ENCODE measurements at regions not wholly inside any gene's neighbourhood (a gene's known extent, or its start where the extent isn't known, plus 50 kb on each side); places are given as distances from the start of the nearest gene placed in this dataset.

DNA sequence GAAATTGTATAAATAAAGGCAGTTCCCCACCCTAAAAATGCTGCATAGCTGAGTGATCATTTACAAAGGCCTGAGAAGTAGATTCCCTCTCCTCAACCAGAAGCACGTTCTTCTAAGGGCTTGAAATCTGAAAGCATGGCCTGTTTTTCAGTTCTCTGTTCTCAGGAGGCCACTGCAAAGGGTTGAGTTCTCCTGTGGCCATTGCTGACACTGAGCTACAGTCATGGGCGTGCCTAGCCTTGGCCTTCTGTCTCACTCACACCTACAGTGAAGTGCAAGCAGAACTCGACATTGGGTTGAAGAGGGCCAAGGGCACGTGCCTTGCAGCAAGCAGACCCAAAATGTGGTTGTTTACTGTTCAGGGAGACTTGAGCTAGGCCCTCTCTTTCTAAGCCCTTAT lies 276.6 kb upstream of the VLDLR start:
- DNase-seq (ENCODE audit: low read depth in 4 of 4, low spot score in 3 of 4), result no peak

DNA sequence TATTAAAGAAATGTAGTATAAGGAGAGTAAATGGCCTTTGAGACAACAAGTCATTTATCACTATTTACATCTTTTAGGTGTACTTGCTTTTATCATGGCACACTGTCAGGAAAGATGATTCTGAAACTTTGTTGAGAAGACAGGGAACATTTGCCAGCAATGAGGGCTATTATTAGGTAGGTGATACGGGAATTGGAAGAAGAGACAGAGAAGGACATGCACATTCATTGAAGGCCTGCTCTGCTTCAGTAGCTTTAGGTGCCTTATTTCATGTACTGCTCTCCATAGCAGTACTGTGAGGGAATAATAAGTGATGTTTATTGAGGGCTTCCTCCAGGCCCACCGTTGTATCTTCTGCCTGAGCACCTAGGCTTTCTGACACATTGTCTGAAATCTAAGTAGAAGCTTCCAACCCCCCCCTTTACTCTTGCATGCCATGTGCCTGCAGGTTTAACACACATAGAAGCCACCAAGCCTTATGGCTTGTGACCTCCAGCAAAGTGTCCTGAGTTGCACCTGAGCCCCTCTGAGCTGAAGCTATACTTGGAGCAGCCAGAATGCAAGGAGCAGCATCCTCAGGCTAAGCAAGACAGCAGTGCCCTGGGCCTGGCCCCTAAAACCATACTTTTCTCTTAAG lies 275.2 kb upstream of the VLDLR start:
- DNase-seq (ENCODE audit: low read depth in 4 of 4, low spot score in 3 of 4), result no peak

DNA sequence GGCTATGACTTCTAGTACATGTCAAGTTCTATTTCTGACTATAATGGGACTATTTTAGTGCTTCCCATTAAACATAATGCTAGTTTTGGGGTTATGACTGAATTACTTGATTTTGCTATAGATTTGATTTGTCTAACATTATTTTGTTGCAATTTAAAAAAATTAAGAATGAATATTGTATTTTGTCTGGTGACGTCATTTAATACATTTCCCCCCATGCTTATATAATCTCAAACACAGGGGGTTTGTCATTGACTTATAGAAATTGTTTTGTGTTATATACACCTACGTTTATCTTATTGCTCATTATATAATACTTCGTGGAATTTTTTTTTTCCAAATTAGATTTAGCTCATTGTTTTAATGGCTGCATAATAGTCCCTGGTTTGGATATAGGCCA lies 270.3 kb upstream of the VLDLR start:
- DNase-seq (ENCODE audit: low read depth in 4 of 4, low spot score in 3 of 4), result no peak

DNA sequence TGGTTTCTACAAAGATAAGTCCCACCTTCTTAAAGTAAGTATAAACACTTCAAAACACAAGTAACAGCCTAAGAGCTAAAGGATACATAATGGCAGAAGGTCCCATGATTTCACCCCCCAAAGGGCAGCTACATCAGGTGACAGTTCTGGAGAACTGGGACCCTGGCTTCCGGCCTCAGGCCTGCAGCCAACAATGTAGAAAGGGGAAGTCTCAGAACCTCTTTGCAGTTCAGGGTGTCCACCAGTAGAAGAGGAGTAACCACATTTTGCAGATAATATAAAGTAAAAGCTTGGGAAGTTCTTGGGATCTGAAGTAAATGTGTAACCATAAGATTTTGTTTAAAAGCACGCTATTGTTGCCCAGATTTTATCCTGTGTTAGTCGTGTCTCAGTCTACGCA lies 267.4 kb upstream of the VLDLR start:
- no peak for DNase-seq (ENCODE audit: low read depth in 4 of 4, low spot score in 3 of 4)

DNA sequence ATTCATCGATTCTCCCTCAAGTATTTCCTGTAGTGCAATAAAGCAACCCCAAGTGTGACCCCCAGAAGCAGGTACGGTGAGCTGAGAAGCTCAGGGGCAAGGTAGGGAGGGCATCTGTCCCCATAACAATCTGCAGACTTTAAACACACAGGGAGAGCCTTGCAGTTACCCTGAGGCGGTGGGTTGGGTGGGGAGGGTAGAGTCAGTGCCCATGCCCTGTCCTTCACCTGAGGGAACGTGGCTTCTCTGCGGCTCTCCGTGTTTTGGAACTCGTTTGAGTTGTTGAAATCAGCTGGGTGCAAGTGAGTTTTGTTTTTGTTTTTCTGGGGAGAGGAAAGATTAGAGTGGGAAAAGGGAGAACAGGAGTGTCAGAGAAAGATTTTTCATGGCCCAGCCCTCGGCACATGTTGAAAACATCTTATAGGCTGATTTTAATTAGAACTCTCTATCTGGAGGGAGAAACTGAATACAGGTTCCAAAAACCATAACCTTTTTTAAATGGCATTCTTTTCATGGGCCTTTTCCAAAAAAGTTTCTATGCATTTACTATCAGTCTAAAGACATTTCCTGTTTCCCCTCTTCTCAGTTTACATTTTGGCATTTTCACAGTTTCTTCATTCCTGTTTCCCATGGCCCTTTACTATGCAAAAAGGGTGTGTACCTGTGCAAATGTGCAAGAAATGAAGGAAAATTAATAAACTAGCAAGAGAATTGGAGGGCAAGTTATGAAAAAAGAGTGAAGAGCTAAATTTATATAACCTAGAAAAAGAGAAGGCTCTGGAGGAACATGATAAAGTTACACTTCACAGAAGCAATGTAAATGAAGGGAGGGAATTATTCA lies 266.5 kb upstream of the VLDLR start:
- DNase-seq (ENCODE audit: low read depth in 4 of 4, low spot score in 3 of 4), result no peak

DNA sequence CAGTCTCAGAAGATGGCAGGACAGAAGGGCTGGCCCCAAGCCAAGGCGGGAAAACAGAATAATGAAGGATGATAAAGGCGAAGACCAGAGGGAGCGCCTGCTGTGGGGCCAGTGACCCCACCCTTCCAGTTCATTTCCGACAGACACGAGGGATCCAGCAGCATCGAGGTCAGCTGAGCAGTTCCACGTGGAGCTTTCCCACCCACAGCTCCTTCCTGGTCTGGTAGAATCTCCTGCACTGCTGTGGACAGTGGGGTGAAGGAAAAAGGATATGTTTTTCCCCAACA lies 265.9 kb upstream of the VLDLR start:
- DNase-seq (ENCODE audit: low read depth in 4 of 4, low spot score in 3 of 4), result no peak

DNA sequence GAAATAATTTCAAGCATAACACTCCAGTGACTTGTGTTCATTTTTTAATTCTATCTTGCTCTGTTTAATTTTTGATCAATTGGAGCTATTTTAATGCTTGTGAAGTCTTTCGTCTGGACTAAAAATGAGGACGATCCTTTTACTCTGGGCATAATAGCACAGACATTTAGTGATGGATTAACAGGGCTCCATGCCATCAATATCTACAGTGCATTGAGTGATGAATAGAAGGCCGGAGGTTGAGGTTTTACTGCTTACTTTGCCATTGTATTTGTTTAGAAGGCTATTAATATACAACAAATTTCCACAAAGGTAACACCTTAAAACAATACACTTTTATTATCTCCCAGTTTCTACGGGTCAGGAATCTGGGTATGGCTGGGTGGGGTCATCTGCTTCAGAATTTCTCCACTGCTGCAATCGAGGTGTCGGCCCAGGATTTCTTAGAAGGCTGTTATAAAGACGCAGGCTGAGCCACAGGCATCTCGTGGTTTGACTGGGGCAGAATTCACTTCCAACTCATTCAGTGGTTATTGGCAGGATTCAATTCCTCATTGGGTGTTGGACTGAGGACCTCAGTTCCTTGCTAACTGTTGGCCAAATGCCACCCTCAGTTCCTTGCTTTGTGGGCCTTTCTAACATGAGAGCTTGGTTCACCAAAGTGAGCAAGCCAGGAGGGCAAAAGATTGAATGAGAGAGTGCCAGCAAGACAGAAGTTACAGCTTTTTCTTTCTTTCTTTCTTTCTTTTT lies 265.4 kb upstream of the VLDLR start:
- no peak for DNase-seq (ENCODE audit: low read depth in 4 of 4, low spot score in 3 of 4)

DNA sequence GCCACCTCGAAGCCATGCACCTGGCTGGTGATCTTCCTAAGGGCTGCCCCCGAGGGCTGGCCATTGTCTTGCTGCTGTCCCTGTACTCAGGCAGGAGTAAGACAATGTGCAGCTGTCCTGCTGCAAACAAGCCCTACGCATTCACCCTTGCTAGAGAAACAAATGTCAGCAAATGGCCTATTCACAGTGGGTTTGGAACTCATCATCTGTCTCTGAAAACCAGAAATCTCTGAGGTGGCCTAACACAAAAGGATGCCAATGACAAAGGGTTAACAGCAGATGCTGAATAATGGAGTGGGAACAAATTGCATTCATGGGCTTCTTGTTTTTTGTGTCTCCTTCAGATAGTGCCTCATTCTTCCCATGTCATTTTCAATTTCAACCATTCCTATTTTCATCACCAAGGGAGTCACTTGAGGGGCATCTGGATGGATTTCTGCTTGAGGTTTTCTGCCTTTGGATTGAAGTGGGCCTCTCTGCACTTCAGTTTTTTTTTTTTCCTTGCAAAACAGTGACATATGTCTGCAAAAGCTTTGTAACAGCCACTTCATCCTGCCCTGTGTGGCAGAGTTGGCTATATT lies 261.6 kb upstream of the VLDLR start:
- DNase-seq (ENCODE audit: low read depth in 4 of 4, low spot score in 3 of 4), result no peak

DNA sequence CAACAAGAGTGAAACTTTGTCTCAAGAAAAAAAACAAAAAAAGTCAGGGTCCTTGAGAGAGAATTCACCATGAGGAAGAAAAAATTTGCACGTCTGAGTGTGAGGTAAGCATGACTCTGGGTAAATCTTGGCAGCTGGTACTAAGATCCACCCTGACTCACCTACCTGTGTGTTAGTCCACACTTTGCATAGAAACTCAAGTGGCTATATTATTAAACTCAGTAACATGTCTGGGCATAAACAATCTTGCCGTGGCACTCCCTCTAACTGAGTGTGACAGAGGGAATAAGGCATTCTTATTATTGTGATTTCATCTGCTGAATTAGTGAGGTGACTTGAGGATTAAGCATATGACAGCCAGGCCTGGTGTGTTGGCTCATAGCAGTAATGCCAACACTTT lies 259.4 kb upstream of the VLDLR start:
- no peak for DNase-seq (ENCODE audit: low read depth in 4 of 4, low spot score in 3 of 4)

DNA sequence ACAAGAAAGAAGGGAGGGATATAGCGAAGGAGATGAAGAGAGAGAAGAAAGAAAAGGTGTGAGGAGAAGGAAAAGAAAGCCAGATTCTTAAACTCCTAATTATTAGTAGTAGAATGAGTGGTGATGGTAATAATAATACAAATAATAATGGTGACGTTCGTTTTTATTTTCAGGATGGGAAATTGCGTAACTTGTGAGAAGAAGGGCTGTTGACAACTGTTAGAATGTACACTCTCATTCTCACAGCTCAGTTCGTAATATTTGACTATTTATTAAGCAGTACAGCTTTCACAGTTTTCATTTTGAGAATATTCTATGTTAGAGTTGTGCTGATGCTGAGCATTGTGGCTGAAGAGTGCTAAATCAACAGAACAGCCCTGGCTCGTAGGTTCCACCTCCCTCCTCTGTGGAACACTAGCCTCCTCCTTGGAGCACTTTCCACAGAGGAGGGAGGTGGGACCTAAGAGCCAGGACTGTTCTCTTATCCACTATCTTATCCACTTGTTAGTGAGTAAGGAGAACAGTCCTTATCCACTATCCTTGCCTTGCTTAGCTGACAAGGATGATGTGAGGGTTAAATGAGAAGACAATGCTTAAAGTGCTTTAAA lies 258.3 kb upstream of the VLDLR start:
- no peak for DNase-seq (ENCODE audit: low read depth in 4 of 4, low spot score in 3 of 4)

DNA sequence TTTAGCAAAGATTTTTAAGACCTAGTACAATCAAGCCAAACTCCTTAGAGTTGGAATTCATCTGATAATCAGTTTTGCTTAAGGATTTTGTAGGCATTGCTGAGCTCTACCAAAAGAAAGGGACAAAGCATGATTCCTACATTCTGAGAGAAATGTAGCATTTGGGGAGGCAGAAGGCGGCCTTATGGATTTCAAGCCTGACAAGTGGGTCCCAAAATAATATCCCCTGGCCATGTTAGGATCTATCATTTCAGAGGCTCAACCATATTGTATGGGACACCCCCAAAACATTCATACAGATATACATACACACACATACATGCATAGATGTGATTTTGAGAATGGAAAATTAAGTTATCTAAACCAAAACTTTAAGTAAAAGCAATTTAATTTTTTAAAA lies 257.8 kb upstream of the VLDLR start:
- DNase-seq (ENCODE audit: low read depth in 4 of 4, low spot score in 3 of 4), result no peak

DNA sequence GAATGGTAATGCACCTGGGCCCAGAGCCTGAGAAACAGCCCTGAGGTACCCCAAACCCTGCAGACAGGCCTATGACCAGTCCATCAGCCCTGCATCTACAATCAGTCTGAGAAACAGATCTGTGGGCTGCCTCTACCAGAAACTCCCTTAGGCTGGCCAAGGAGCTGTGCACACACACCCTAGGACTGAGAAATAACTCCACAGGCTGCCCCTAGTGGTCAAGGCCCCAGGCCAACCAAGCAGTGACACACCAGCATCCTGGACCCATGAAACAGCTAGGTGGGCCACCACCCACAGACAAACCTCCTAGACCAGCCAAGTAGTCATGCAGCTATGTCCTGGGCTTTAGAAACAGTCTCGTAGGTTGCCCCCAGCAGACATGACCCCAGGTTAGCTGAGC lies 253.6 kb upstream of the VLDLR start:
- no peak for DNase-seq (ENCODE audit: low read depth in 4 of 4, low spot score in 3 of 4)

DNA sequence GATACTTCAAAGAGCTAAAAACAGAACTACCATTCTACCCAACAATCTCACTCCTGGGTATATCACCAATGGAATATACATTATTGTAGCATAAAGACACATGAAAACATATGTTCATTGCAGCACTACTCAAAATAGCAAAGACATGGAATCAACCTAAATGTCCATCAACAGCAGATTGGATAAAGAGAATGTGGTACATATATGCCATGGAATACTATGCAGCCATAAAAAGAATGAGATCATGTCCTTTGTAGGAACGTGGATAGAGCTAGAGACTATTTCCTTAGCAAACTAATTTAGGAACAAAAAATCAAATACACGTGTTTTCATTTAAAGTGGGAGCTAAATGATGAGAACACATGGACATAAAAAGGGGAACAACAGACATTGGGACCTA lies 247.9 kb upstream of the VLDLR start:
- no peak for DNase-seq (ENCODE audit: low read depth in 4 of 4, low spot score in 3 of 4)

DNA sequence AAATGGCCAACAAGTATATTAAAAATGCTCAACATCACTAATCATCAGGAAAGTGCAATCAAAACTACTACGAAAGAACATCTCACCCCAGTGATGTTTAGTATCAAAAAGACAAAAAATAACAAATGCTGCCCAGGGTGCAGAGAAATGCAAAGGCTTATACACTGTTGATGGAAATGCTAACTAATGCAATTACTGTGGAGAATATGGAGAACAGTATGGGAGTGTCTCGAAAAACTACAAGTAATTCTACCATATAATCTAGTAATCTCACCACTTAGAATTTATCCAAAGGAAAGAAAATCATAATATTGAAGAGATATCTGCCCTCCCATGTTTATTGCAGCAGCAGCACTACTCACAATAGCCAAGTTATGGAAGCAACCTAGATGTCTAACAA lies 246.5 kb upstream of the VLDLR start:
- no peak for DNase-seq (ENCODE audit: low read depth in 4 of 4, low spot score in 3 of 4)

DNA sequence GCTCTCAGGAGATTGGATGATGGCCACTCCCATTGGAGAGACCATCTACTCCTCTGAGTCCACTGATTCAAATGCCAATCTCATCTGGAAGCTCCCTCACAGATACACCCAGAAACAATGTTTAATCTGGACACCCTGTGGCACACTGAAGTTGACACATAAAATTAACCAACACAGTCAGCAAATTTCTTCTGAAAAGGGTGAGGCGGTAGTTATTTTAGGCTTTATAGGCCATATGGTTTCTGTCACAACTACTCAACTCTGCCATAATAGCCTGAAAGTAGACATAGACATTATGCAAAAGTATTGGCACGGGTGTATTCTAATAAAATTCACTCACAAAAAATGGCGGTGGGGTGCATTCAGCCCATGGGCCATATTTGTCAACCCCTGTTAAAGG lies 244.5 kb upstream of the VLDLR start:
- no peak for DNase-seq (ENCODE audit: low read depth in 4 of 4, low spot score in 3 of 4)

DNA sequence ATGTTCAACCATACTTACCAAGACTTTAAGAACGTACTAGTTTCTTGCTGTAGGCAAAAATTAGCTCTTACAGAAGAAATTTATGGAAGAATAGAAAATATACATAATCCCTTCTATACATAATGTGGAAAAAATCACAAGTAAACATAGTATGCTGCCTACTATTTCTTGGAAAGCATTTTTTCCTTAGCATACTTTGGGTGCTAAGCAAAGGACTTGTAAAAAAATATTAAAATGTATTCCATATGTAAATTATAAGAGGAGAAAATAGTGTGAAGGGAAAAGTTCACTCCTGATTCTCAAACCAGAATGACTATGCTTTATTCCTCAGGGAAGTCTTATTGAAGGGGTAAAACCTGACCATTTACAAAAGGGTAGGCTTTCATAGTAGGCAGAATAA lies 243.8 kb upstream of the VLDLR start:
- DNase-seq (ENCODE audit: low read depth in 4 of 4, low spot score in 3 of 4), result no peak

DNA sequence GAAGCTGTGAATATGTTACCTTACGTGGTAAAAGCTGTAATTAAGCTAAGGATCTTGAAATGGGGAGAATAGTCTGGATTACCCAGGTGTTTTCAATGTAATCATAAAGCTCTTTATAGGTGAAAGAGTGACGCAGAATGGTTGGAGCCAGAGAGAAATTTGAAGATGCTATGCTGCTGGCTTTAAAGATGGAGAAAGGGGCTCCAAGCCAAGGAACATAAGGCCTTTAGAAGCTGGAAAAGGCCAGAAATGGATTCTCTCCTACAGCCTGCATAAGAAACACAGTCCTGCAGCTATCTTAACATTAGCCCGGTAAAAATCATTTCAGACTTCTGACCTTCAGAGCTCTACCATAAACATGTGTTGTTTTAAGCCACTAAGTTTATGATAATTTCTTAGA lies 243.3 kb upstream of the VLDLR start:
- no peak for DNase-seq (ENCODE audit: low read depth in 4 of 4, low spot score in 3 of 4)

DNA sequence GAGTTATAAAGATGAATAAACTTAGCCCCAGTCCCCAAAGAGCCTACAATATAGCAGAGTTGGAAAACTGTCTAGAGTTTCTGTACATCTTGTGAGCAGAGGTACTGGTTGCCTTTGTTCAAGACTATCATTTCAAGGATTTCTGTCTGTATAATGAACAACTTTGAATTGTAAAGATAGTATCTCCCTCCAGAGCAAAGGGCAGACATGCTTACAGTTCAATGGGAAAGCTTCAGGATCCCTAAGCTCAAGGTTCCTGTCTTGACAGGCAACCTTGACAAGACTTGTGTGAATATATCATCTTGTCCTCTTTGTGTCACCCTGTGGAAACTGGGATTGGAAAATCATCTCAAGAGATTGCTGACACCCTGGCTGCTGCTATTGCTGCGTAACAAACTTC lies 242.8 kb upstream of the VLDLR start:
- DNase-seq (ENCODE audit: low read depth in 4 of 4, low spot score in 3 of 4), result no peak

DNA sequence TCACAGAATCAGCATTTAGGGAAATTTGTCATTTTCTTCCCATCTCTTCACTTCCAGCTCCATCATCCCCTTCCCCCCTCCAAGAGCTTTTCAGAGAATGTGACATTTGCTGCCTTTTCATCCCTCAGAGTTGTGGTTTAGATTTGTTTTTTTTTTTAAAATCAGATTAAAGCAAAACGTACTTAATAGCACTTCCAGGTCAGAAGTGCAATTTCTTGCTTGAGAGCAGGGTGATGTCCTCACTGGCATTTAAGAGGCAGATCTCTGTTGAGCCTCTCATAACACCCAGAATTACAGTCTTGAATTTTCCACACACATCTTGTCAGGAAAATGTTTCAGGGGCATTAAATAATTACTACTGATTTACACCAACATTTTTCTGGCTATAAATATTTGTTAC lies 236.8 kb upstream of the VLDLR start:
- DNase-seq (ENCODE audit: low read depth in 4 of 4, low spot score in 3 of 4), result no peak

DNA sequence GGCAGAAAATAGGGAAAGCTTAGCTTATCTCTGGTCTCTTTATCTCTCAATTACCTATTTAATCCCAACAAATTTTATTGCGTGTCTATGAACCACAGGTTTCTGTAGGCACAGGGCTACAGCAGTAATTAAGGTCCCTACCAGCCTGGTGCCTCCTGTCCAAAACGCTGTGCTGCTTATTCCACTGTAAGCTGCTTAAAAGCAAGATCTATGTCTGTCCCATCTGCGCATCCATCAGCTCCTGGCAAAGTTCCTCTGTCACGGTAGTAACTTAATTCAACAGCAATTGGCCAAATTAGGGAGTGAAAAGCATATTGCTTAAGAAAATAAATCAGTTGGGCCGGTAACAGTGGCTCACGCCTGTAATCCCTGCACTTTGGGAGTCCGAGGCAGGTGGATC lies 235.8 kb upstream of the VLDLR start:
- no peak for DNase-seq (ENCODE audit: low read depth in 4 of 4, low spot score in 3 of 4)

DNA sequence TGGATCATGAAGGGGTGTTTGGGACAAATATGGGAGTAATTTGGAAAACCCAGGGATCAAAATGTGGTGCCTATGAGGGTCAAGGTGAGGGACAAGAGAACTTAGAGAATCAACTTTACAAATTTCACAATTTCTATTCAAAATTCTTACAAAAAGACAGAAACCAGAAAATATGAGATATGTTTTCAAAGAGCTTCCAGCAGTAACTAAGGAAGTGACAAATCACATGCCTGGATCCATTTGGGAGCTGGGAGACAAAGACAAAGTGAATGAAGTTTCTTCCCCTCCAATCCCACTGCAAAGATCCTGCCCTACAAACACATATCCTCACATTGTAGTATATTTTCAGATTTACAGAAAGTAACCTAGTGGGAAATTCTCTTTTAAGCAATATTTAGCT lies 235.0 kb upstream of the VLDLR start:
- DNase-seq (ENCODE audit: low read depth in 4 of 4, low spot score in 3 of 4), result no peak

Data from left renal pelvis (tissue), 4 donors.